Stimulated activated CD8-positive, alpha-beta memory T cell treated with anti-CD3 and anti-CD28 coated beads, Interleukin-4, amount 100 ng/mL, for 24 hours (primary cell): ENCODE measurements at regions not wholly inside any gene's neighbourhood (a gene's known extent, or its start where the extent isn't known, plus 50 kb on each side); places are given as distances from the start of the nearest gene placed in this dataset.
"Not testable (repeated sequence)": the region's sequence is repeated elsewhere in the genome, so short reads cannot be mapped to it uniquely, and the experiment has no call there.

Experiments
- DNase-seq: peaks from one replicate; pipeline ENCODE4 v3.0.0-alpha.2; 2020; ENCODE audit warnings: low read depth

- no peak for DNase-seq
Observed at GRCh38 chr4:112086036-112086434, 59.2 kb upstream of the FAM241A start.

GRCh38 chr4:112086661-112087060 lies 58.6 kb upstream of the FAM241A start:
- DNase-seq = not testable (repeated sequence)

GRCh38 chr4:112092330-112092729 lies 52.9 kb upstream of the FAM241A start:
- not testable (repeated sequence) for DNase-seq

DNA sequence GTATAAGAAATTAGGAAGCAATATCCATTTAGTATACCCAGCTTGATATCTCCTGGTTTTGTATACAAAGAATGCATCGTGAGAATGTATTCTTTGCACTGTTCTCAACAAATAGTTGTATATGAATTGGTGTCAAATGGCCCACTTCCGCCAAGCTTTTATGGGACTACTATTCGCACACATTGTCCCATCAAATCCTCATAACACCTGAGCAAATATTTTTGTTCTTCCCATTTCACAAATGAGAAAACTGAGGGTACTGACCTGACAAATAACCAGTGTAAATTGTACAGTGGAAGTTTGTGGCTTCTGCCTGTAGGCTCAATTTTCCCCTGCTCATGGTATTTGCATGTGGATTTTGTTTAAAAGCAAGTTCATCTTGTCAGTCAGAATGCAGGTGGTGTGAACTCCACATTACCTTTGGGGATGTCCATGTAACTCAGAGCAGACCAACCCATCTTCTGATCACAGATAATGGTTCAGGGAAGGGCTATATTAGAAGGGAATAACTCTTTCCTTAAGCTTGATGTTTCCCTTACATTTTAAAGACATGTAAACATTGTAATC lies 51.5 kb upstream of the FAM241A start:
- no peak for DNase-seq

GRCh38 chr4:112094330-112094729 lies 50.9 kb upstream of the FAM241A start:
- DNase-seq = no peak
